OCI-LY1 (cell line): ENCODE measurements at regions not wholly inside any gene's neighbourhood (a gene's known extent, or its start where the extent isn't known, plus 50 kb on each side); places are given as distances from the start of the nearest gene placed in this dataset.

ENCODE experiments used
- H2AFZ ChIP-seq: fragments of 200-600 bp; sonication (generic), shearing (Covaris generic); 2 replicates; pipeline ENCODE4 v1.6.0; 2014; ENCODE audit warnings: antibody characterized with exemption, mild to moderate bottlenecking, low read length
- H3F3A ChIP-seq: fragments of 200-600 bp; sonication (generic), shearing (Covaris generic); 2 replicates; pipeline ENCODE4 v1.6.0; 2014; ENCODE audit warnings: mild to moderate bottlenecking, antibody characterized with exemption, low read length, moderate library complexity; ENCODE audit not compliant: insufficient read depth
- H3K27ac ChIP-seq: fragments of 200-600 bp; sonication (generic); 2 replicates; pipeline ENCODE4 v1.5.1; 2014; ENCODE audit warnings: low read length, mixed run types, mild to moderate bottlenecking, low read depth; ENCODE audit not compliant: poor library complexity, severe bottlenecking
- H3K27me3 ChIP-seq: fragments of 200-600 bp; sonication (generic); 2 replicates; pipeline ENCODE4 v1.6.0; 2014; ENCODE audit warnings: antibody characterized with exemption, mild to moderate bottlenecking, low read length, moderate library complexity; ENCODE audit not compliant: insufficient read depth
- H3K36me3 ChIP-seq: fragments of 200-600 bp; sonication (generic); 2 replicates; pipeline ENCODE4 v1.6.1; 2014; ENCODE audit warnings: mild to moderate bottlenecking, antibody characterized with exemption, low read length, moderate library complexity, mixed read lengths; ENCODE audit not compliant: insufficient read depth
- H3K4me1 ChIP-seq: fragments of 200-600 bp; sonication (generic); 2 replicates; pipeline ENCODE4 v1.5.1; 2014; ENCODE audit warnings: mild to moderate bottlenecking, low read length, moderate library complexity; ENCODE audit not compliant: insufficient read depth, severe bottlenecking
- H3K4me2 ChIP-seq: fragments of 200-600 bp; sonication (generic), shearing (Covaris generic); 2 replicates; pipeline ENCODE4 v1.6.1; 2014; ENCODE audit warnings: low read length
- H3K4me3 ChIP-seq: fragments of 200-600 bp; sonication (generic); 2 replicates; pipeline ENCODE4 v1.5.1; 2014; ENCODE audit warnings: low read length, low read depth, mild to moderate bottlenecking, mixed read lengths; ENCODE audit not compliant: poor library complexity, severe bottlenecking
- H3K79me2 ChIP-seq: fragments of 200-600 bp; shearing (Covaris generic); 2 replicates; pipeline ENCODE4 v1.6.1; 2016; ENCODE audit warnings: mixed run types, low read length, mixed read lengths; ENCODE audit not compliant: insufficient read depth
- H3K9ac ChIP-seq: fragments of 200-600 bp; sonication (generic), shearing (Covaris generic); 2 replicates; pipeline ENCODE4 v1.6.1; 2014; ENCODE audit warnings: mild to moderate bottlenecking, low read length, mixed read lengths
- H3K9me2 ChIP-seq: fragments of 200-600 bp; sonication (generic), shearing (Covaris generic); 2 replicates; pipeline ENCODE4 v1.6.1; 2014; ENCODE audit warnings: low read depth, mild to moderate bottlenecking, low read length, mixed read lengths
- H3K9me3 ChIP-seq: fragments of 200-600 bp; shearing (Covaris generic); 2 replicates; pipeline ENCODE4 v1.6.1; 2014; ENCODE audit warnings: low read length, mixed read lengths
- H4K20me1 ChIP-seq: fragments of 200-600 bp; sonication (generic), shearing (Covaris generic); 2 replicates; pipeline ENCODE4 v1.6.0; 2016; ENCODE audit warnings: mild to moderate bottlenecking, low read length; ENCODE audit not compliant: insufficient read depth
- CTCF ChIP-seq: fragments of 200-600 bp; sonication (generic), shearing (Covaris generic); IDR thresholded peaks from 2 replicates; pipeline ENCODE4 v1.5.1; 2017; ENCODE audit warnings: mild to moderate bottlenecking, antibody characterized with exemption, low read length, moderate library complexity, mixed read lengths
- EZH2 ChIP-seq: fragments of 200-600 bp; sonication (generic), shearing (Covaris generic); IDR thresholded peaks from 2 replicates; pipeline ENCODE4 v1.8.0; 2017; ENCODE audit warnings: borderline replicate concordance, mixed run types, mild to moderate bottlenecking, antibody characterized with exemption, low read length, moderate library complexity, mixed read lengths

- H3K4me2 ChIP-seq = no peak overlapping the region
- H3K4me3 ChIP-seq = no peak overlapping the region
- no peaks in the 10 kb centered on the region for H3K27me3 ChIP-seq
- no peaks in the 10 kb centered on the region for H4K20me1 ChIP-seq
- no peaks in the 10 kb centered on the region for H3K79me2 ChIP-seq
- H3K27ac ChIP-seq = no peak overlapping the region
- H3K4me1 ChIP-seq = no peaks in the 10 kb centered on the region
- H2AFZ ChIP-seq = no peak overlapping the region
- TF ChIP-seq EZH2 (no peak), CTCF (peak; percentile 96)
- no peaks in the 10 kb centered on the region for H3F3A ChIP-seq
- no peaks in the 10 kb centered on the region for H3K9me3 ChIP-seq
- no peaks in the 10 kb centered on the region for H3K9me2 ChIP-seq
- H3K36me3 ChIP-seq = no peaks in the 10 kb centered on the region
- H3K9ac ChIP-seq = no peak overlapping the region
Measured at GRCh38 chr7:67625257-67625737, 628.7 kb downstream of the TYW1 start.

- H3K9me3 ChIP-seq = no peaks in the 10 kb centered on the region
- H3K9me2 ChIP-seq = no peaks in the 10 kb centered on the region
- no peak overlapping the region for H2AFZ ChIP-seq
- H3K27me3 ChIP-seq = peaks cover 3% of the 10 kb centered on the region; the same call in 1 of the 2 replicates
- TF ChIP-seq CTCF (no peak), EZH2 (no peak)
- H4K20me1 ChIP-seq = no peaks in the 10 kb centered on the region
- no peaks in the 10 kb centered on the region for H3K4me1 ChIP-seq
- no peaks in the 10 kb centered on the region for H3K79me2 ChIP-seq
- no peak overlapping the region for H3K9ac ChIP-seq
- H3K27ac ChIP-seq = no peak overlapping the region
- H3K4me2 ChIP-seq = no peak overlapping the region
- no peak overlapping the region for H3K4me3 ChIP-seq
- H3F3A ChIP-seq = no peaks in the 10 kb centered on the region
- no peaks in the 10 kb centered on the region for H3K36me3 ChIP-seq
Measured at GRCh38 chr7:67631476-67631875, 634.8 kb downstream of the TYW1 start.

GRCh38 chr7:67635271-67635670 lies 638.6 kb downstream of the TYW1 start:
- H3K27me3 ChIP-seq = peaks cover 3% of the 10 kb centered on the region; the same call in 1 of the 2 replicates
- H2AFZ ChIP-seq = no peak overlapping the region
- no peak for TF ChIP-seq CTCF
- TF ChIP-seq EZH2 = no peak
- no peaks in the 10 kb centered on the region for H3K36me3 ChIP-seq
- H4K20me1 ChIP-seq = no peaks in the 10 kb centered on the region
- H3K4me1 ChIP-seq = no peaks in the 10 kb centered on the region
- no peaks in the 10 kb centered on the region for H3K9me3 ChIP-seq
- no peak overlapping the region for H3K4me2 ChIP-seq
- H3K9ac ChIP-seq = no peak overlapping the region
- no peaks in the 10 kb centered on the region for H3K79me2 ChIP-seq
- H3K9me2 ChIP-seq = no peaks in the 10 kb centered on the region
- H3F3A ChIP-seq = no peaks in the 10 kb centered on the region
- no peak overlapping the region for H3K27ac ChIP-seq
- no peak overlapping the region for H3K4me3 ChIP-seq
